ENCODE measurements at regions not wholly inside any gene's neighbourhood (a gene's known extent, or its start where the extent isn't known, plus 50 kb on each side); places are given as distances from the start of the nearest gene placed in this dataset.

- no peak for DNase-seq
Observed at GRCh38 chr12:60059180-60059579, 463.4 kb downstream of the SLC16A7 start.

GRCh38 chr12:60066655-60067054 lies 470.8 kb downstream of the SLC16A7 start:
- no peak for DNase-seq

- DNase-seq: no peak
Observed at GRCh38 chr12:60070552-60070951, 474.7 kb downstream of the SLC16A7 start.

GRCh38 chr12:60071759-60072191 lies 475.9 kb downstream of the SLC16A7 start:
- DNase-seq: no peak

GRCh38 chr12:60072911-60073310 lies 477.1 kb downstream of the SLC16A7 start:
- no peak for DNase-seq

- no peak for DNase-seq
Observed at GRCh38 chr12:60075091-60075490, 479.3 kb downstream of the SLC16A7 start.

- no peak for DNase-seq
Observed at GRCh38 chr12:60078026-60078425, 482.2 kb downstream of the SLC16A7 start.

GRCh38 chr12:60093428-60093827 lies 497.6 kb downstream of the SLC16A7 start:
- DNase-seq: no peak

- DNase-seq: no peak
Observed at GRCh38 chr12:60094436-60094835, 498.6 kb downstream of the SLC16A7 start.

GRCh38 chr12:60096727-60097126 lies 500.9 kb downstream of the SLC16A7 start:
- DNase-seq: no peak

GRCh38 chr12:60100160-60100559 lies 504.3 kb downstream of the SLC16A7 start:
- no peak for DNase-seq

GRCh38 chr12:60100852-60101251 lies 505.0 kb downstream of the SLC16A7 start:
- DNase-seq: no peak

GRCh38 chr12:60101715-60102114 lies 505.9 kb downstream of the SLC16A7 start:
- no peak for DNase-seq

- DNase-seq: no peak
Observed at GRCh38 chr12:60106214-60106613, 510.4 kb downstream of the SLC16A7 start.

GRCh38 chr12:60107992-60108391 lies 512.2 kb downstream of the SLC16A7 start:
- DNase-seq: no peak

GRCh38 chr12:60112063-60112462 lies 516.2 kb downstream of the SLC16A7 start:
- no peak for DNase-seq

- DNase-seq: no peak
Observed at GRCh38 chr12:60112763-60113162, 516.9 kb downstream of the SLC16A7 start.

- DNase-seq: no peak
Observed at GRCh38 chr12:60114169-60114568, 518.3 kb downstream of the SLC16A7 start.

- no peak for DNase-seq
Observed at GRCh38 chr12:60119327-60119726, 523.5 kb downstream of the SLC16A7 start.

GRCh38 chr12:60120199-60120598 lies 524.4 kb downstream of the SLC16A7 start:
- no peak for DNase-seq

- no peak for DNase-seq
Observed at GRCh38 chr12:60123557-60123956, 527.7 kb downstream of the SLC16A7 start.

- DNase-seq: no peak
Observed at GRCh38 chr12:60137513-60137912, 541.7 kb downstream of the SLC16A7 start.

- no peak for DNase-seq
Observed at GRCh38 chr12:60138526-60138925, 542.7 kb downstream of the SLC16A7 start.

GRCh38 chr12:60144395-60144794 lies 548.6 kb downstream of the SLC16A7 start:
- DNase-seq: no peak

- DNase-seq: no peak
Observed at GRCh38 chr12:60148109-60148508, 552.3 kb downstream of the SLC16A7 start.

GRCh38 chr12:60148831-60149230 lies 553.0 kb downstream of the SLC16A7 start:
- DNase-seq: no peak
